Trophoblast cell (in vitro differentiated cells and primary cell): ENCODE measurements at regions not wholly inside any gene's neighbourhood (a gene's known extent, or its start where the extent isn't known, plus 50 kb on each side); places are given as distances from the start of the nearest gene placed in this dataset.

Experiments
- DNase-seq, 2 donors: peaks; one replicate each; pipeline ENCODE4 v3.0.0-alpha.2; 2016
- H2AFZ ChIP-seq: 2 replicates; pipeline ENCODE4 v1.6.1; 2013; ENCODE audit warnings: low read length, moderate library complexity, mild to moderate bottlenecking; ENCODE audit not compliant: insufficient read depth, poor library complexity
- H2AK5ac ChIP-seq: 2 replicates; pipeline ENCODE4 v1.6.1; 2013; ENCODE audit warnings: mild to moderate bottlenecking, low read length
- H2BK120ac ChIP-seq: 2 replicates; pipeline ENCODE4 v1.6.1; 2013; ENCODE audit warnings: low read length, mild to moderate bottlenecking, moderate library complexity; ENCODE audit not compliant: insufficient read depth, poor library complexity
- H2BK12ac ChIP-seq: 2 replicates; pipeline ENCODE4 v1.6.1; 2013; ENCODE audit warnings: mild to moderate bottlenecking, low read length, moderate library complexity
- H2BK5ac ChIP-seq: 2 replicates; pipeline ENCODE4 v1.6.1; 2013; ENCODE audit warnings: low read length, low read depth, moderate library complexity, mild to moderate bottlenecking; ENCODE audit not compliant: poor library complexity
- H3K14ac ChIP-seq: 2 replicates; pipeline ENCODE4 v1.6.1; 2013; ENCODE audit warnings: mild to moderate bottlenecking, low read length
- H3K18ac ChIP-seq: 2 replicates; pipeline ENCODE4 v1.6.1; 2013; ENCODE audit warnings: mild to moderate bottlenecking, low read length
- H3K23ac ChIP-seq: 2 replicates; pipeline ENCODE4 v1.6.1; 2013; ENCODE audit warnings: low read length
- H3K27ac ChIP-seq: 2 replicates; pipeline ENCODE4 v1.5.1; 2013; ENCODE audit warnings: low read depth, mild to moderate bottlenecking, inconsistent platforms, low read length, moderate library complexity
- H3K27me3 ChIP-seq: 2 replicates; pipeline ENCODE4 v1.6.1; 2013; ENCODE audit warnings: inconsistent platforms, mild to moderate bottlenecking, low read length, moderate library complexity; ENCODE audit not compliant: insufficient read depth
- H3K36me3 ChIP-seq, 2 experiments: 1 replicate in 1 of 2; 2 replicates in 1 of 2; pipeline ENCODE4 v1.6.1; 2013; ENCODE audit warnings: low read length in 2 of 2, mild to moderate bottlenecking in 2 of 2, moderate library complexity in 1 of 2; ENCODE audit not compliant: insufficient read depth in 2 of 2, control insufficient read depth in 1 of 2
- H3K4ac ChIP-seq: 2 replicates; pipeline ENCODE4 v1.6.1; 2013; ENCODE audit warnings: low read depth, mild to moderate bottlenecking, low read length, moderate library complexity
- H3K4me1 ChIP-seq, 2 experiments: 1 replicate in 1 of 2; 2 replicates in 1 of 2; pipeline ENCODE4 v1.6.1; 2013; ENCODE audit warnings: low read length in 2 of 2, mild to moderate bottlenecking in 2 of 2, moderate library complexity in 1 of 2; ENCODE audit not compliant: insufficient read depth in 2 of 2, control insufficient read depth in 1 of 2
- H3K4me2 ChIP-seq: 2 replicates; pipeline ENCODE4 v1.6.1; 2013; ENCODE audit warnings: inconsistent platforms, mild to moderate bottlenecking, low read length, moderate library complexity
- H3K4me3 ChIP-seq: 2 replicates; pipeline ENCODE4 v1.5.1; 2013; ENCODE audit warnings: mild to moderate bottlenecking, low read depth, low read length, inconsistent platforms
- H3K79me1 ChIP-seq: one replicate; pipeline ENCODE4 v1.6.1; 2013; ENCODE audit warnings: low read length
- H3K79me2 ChIP-seq: 2 replicates; pipeline ENCODE4 v1.6.1; 2013; ENCODE audit warnings: low read length, mild to moderate bottlenecking; ENCODE audit not compliant: control insufficient read depth, insufficient read depth, poor library complexity
- H3K9ac ChIP-seq: 2 replicates; pipeline ENCODE4 v1.6.1; 2013; ENCODE audit warnings: mild to moderate bottlenecking, low read length
- H3K9me3 ChIP-seq: 2 replicates; pipeline ENCODE4 v1.6.1; 2013; ENCODE audit warnings: low read depth, mild to moderate bottlenecking, control low read depth, inconsistent platforms, low read length; ENCODE audit not compliant: insufficient read depth
- H4K12ac ChIP-seq: 2 replicates; pipeline ENCODE4 v1.6.1; 2013; ENCODE audit warnings: low read depth, mild to moderate bottlenecking, low read length, moderate library complexity
- H4K8ac ChIP-seq: 2 replicates; pipeline ENCODE4 v1.6.1; 2013; ENCODE audit warnings: low read depth, mild to moderate bottlenecking, low read length, moderate library complexity
- H4K91ac ChIP-seq: one replicate; pipeline ENCODE4 v1.6.1; 2013; ENCODE audit warnings: low read depth, mild to moderate bottlenecking, low read length, moderate library complexity
- WGBS: extraction: QIAGEN DNeasy Blood & Tissue Kit; methylation state at CpG from one replicate; pipeline ENCODE4 v1.1.7; 2013; ENCODE audit warnings: missing lambda C conversion rate; ENCODE audit not compliant: insufficient read length, insufficient coverage; ENCODE audit errors: extremely low coverage; 5-methylcytosine and 5-hydroxymethylcytosine counted together

DNA sequence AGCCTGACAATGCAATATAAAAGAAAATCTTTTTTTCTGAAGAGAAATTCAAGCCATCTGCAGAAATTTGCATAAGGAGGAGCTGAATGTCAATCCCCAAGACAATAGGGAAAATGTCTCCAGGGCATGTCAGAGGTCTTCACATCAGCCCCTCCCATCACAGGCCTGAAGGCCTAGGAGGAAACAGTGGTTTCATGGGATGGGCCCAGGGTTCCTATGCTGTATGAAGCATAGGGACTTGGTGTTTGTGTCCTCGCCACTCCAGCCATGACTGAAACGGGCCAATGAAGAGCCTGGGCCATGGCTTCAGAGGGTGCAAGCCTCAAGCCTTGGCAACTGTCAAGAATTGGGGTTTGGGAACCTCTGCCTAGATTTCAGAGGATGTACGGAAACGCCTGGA is 883.5 kb downstream of the UQCRFS1 start:
- Histone ChIP-seq H4K8ac (no peak overlapping the region), H3K14ac (no peak overlapping the region), H4K12ac (no peak overlapping the region), H2AK5ac (no peak overlapping the region), H2AFZ (no peak overlapping the region), H3K18ac (no peak overlapping the region), H3K36me3 (no peaks in the 10 kb centered on the region), H3K4ac (no peak overlapping the region), H2BK5ac (no peak overlapping the region), H3K79me2 (no peaks in the 10 kb centered on the region), H3K27ac (no peak overlapping the region), H3K23ac (no peak overlapping the region), H3K4me3 (no peak overlapping the region), H3K9ac (no peak overlapping the region), H3K79me1 (no peaks in the 10 kb centered on the region), H2BK12ac (no peak overlapping the region), H2BK120ac (no peak overlapping the region), H3K4me2 (no peak overlapping the region), H3K27me3 (no peaks in the 10 kb centered on the region), H4K91ac (no peak overlapping the region), H3K4me1 (no peaks in the 10 kb centered on the region), H3K9me3 (peaks cover 3% of the 10 kb centered on the region)
- no peak for DNase-seq
- WGBS, result no CpG with 5 or more reads among the region's 4 CpGs

DNA sequence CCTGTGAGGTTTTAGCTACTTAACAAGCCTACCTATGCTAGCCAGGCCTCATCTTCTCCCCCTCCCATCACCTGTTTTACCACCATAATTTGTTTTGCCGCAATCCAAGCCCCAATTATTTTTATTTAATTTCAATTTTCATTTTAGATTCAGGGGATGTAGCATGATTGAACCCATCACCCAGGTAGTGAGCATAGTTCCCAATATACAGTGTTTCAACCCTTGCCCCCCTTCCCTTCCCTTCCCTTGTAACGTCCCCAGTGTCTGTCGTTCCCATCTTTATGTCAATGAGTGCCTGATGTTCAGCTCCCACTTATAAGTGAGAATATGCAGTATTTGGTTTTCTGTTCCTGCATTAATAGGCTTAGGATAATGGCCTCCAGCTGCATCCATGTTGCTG is 885.0 kb downstream of the UQCRFS1 start:
- no peak overlapping the region for H2BK120ac ChIP-seq
- H4K8ac ChIP-seq, result no peak overlapping the region
- H2BK5ac ChIP-seq, result no peak overlapping the region
- no peak overlapping the region for H3K4ac ChIP-seq
- H3K79me2 ChIP-seq, result no peaks in the 10 kb centered on the region
- no peak overlapping the region for H3K18ac ChIP-seq
- no peak for DNase-seq
- no peak overlapping the region for H4K91ac ChIP-seq
- H3K14ac ChIP-seq, result no peak overlapping the region
- H3K9me3 ChIP-seq, result peaks cover 3% of the 10 kb centered on the region
- no peak overlapping the region for H4K12ac ChIP-seq
- H2AK5ac ChIP-seq, result no peak overlapping the region
- no peak overlapping the region for H3K4me3 ChIP-seq
- H3K36me3 ChIP-seq, result no peaks in the 10 kb centered on the region
- peaks cover 4 to 6% of the 10 kb centered on the region in 2 experiments for H3K4me1 ChIP-seq
- H2AFZ ChIP-seq, result no peak overlapping the region
- no peak overlapping the region for H3K23ac ChIP-seq
- no peak overlapping the region for H2BK12ac ChIP-seq
- no peak overlapping the region for H3K9ac ChIP-seq
- peaks cover 3% of the 10 kb centered on the region for H3K79me1 ChIP-seq
- no peak overlapping the region for H3K4me2 ChIP-seq
- H3K27ac ChIP-seq, result no peak overlapping the region
- no CpG with 5 or more reads among the region's 3 CpGs for WGBS
- no peaks in the 10 kb centered on the region for H3K27me3 ChIP-seq

DNA sequence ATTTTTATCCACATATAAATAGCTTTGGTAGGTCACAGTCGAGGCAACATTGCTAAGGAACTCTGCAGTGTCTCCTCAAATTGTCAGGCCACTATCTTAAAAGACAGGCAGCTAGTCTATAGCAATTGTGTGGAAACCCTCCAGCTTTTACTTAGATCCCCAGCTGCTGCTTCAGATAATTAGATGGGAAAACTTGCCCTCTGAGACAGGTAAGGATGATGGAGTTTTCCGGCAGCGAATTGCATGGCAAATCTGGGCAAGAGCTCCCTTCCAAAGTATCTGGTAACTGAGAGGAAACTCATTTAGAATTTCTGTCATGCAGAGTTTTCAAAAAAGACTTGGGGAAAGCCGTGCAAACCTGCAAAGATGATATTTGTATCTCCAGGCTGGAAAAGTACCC is 886.2 kb downstream of the UQCRFS1 start:
- no peak overlapping the region for H3K23ac ChIP-seq

DNA sequence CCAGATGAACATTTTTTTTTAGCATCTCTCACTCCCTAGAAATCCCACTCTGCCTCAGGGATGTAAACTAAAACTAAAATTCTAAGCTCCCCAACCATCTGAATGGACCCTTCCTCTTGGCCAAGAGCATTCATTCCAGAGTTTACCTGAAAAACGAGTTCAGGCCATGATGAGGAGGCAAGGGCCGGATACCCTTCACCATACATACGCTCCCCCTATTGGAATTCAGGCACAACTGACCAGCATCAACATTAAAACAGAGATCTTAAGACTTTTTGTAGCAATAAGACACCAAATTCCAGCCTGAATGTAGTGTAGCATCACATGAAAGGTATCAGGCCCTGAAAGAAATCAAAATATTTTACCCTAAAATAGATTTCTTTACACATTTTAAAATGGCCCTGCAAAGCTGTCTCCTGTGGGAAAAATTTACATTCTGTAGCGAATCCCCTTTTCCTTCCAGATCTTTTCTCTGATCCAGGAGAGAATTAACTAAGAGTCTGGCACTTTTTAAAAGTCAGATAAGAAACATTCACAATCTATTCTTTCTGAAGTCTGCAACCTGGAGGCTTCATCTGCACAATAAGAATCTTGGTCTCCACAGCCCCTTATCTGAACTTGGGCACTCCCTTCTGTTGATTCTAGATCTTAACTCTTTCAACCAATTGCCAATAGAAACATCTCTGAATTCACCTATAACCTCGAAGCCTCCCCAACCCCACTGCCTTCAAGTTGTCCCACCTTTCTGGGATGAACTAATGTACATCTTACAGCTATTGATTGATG is 888.5 kb downstream of the UQCRFS1 start:
- Histone ChIP-seq H3K79me1 (peaks cover 8% of the 10 kb centered on the region), H3K36me3 (no peaks in the 10 kb centered on the region), H4K12ac (no peak overlapping the region), H2BK120ac (peak overlapping the region; percentile 53), H2AFZ (no peak overlapping the region), H2BK5ac (no peak overlapping the region), H3K18ac (no peak overlapping the region), H3K79me2 (no peaks in the 10 kb centered on the region), H3K4ac (no peak overlapping the region), H3K14ac (no peak overlapping the region), H3K9me3 (peaks cover 1% of the 10 kb centered on the region), H3K4me2 (no peak overlapping the region), H3K9ac (no peak overlapping the region), H3K27ac (no peak overlapping the region), H3K23ac (no peak overlapping the region), H4K8ac (no peak overlapping the region), H2BK12ac (peak overlapping the region; percentile 36), H3K4me1 (peaks cover 9 to 14% of the 10 kb centered on the region in 2 experiments), H3K4me3 (no peak overlapping the region), H4K91ac (no peak overlapping the region), H3K27me3 (no peaks in the 10 kb centered on the region), H2AK5ac (no peak overlapping the region)
- no peak for DNase-seq
- WGBS, result no CpG with 5 or more reads among the region's 5 CpGs

More for the DNA sequence above, 886.2 kb downstream of the UQCRFS1 start:
- Histone ChIP-seq H3K9me3 (peaks cover 3% of the 10 kb centered on the region), H3K18ac (no peak overlapping the region), H2AK5ac (no peak overlapping the region), H3K9ac (no peak overlapping the region), H3K27ac (no peak overlapping the region), H2BK120ac (no peak overlapping the region), H4K12ac (no peak overlapping the region), H3K4me3 (no peak overlapping the region), H3K4ac (no peak overlapping the region), H3K4me2 (no peak overlapping the region), H2AFZ (no peak overlapping the region), H2BK12ac (no peak overlapping the region), H3K4me1 (peaks cover 7 to 12% of the 10 kb centered on the region in 2 experiments), H3K36me3 (no peaks in the 10 kb centered on the region), H2BK5ac (no peak overlapping the region), H3K79me2 (no peaks in the 10 kb centered on the region), H4K8ac (no peak overlapping the region), H3K27me3 (no peaks in the 10 kb centered on the region), H4K91ac (no peak overlapping the region), H3K14ac (no peak overlapping the region), H3K79me1 (peaks cover 6% of the 10 kb centered on the region)
- WGBS, result no CpG with 5 or more reads among the region's 4 CpGs
- no peak for DNase-seq
